ENCODE measurements at regions not wholly inside any gene's neighbourhood (a gene's known extent, or its start where the extent isn't known, plus 50 kb on each side); places are given as distances from the start of the nearest gene placed in this dataset.

GRCh38 chr5:174414315-174414710, 310.1 kb upstream of the MSX2 start:
- DNase-seq = no peak

- DNase-seq = no peak
These were observed 305.4 kb upstream of the MSX2 start for GRCh38 chr5:174418809-174419539.

GRCh38 chr5:174419540-174420132, 304.7 kb upstream of the MSX2 start:
- peak; percentile 69 for DNase-seq

- DNase-seq = no peak
These were observed 303.6 kb upstream of the MSX2 start for GRCh38 chr5:174420651-174421407.

- DNase-seq = no peak
These were observed 303.0 kb upstream of the MSX2 start for GRCh38 chr5:174421408-174421805.

GRCh38 chr5:174423558-174423957, 300.8 kb upstream of the MSX2 start:
- no peak for DNase-seq

GRCh38 chr5:174424219-174425053, 299.9 kb upstream of the MSX2 start:
- no peak for DNase-seq

- DNase-seq = no peak
These were observed 299.0 kb upstream of the MSX2 start for GRCh38 chr5:174425271-174425963.

GRCh38 chr5:174425964-174426290, 298.5 kb upstream of the MSX2 start:
- no peak for DNase-seq

- DNase-seq = no peak
These were observed 298.0 kb upstream of the MSX2 start for GRCh38 chr5:174426388-174426787.

- DNase-seq = no peak
These were observed 297.5 kb upstream of the MSX2 start for GRCh38 chr5:174426851-174427250.

GRCh38 chr5:174427304-174427703, 297.1 kb upstream of the MSX2 start:
- no peak for DNase-seq

- DNase-seq = no peak
These were observed 295.5 kb upstream of the MSX2 start for GRCh38 chr5:174428895-174429294.

- no peak for DNase-seq
These were observed 293.4 kb upstream of the MSX2 start for GRCh38 chr5:174430940-174431339.

- DNase-seq = no peak
These were observed 292.9 kb upstream of the MSX2 start for GRCh38 chr5:174431504-174431903.

- DNase-seq = no peak
These were observed 291.3 kb upstream of the MSX2 start for GRCh38 chr5:174433098-174433497.

- no peak for DNase-seq
These were observed 287.6 kb upstream of the MSX2 start for GRCh38 chr5:174436750-174437149.

GRCh38 chr5:174444479-174445188, 279.7 kb upstream of the MSX2 start:
- DNase-seq = no peak

- no peak for DNase-seq
These were observed 277.9 kb upstream of the MSX2 start for GRCh38 chr5:174446446-174446845.

GRCh38 chr5:174446988-174447387, 277.4 kb upstream of the MSX2 start:
- no peak for DNase-seq

- DNase-seq = no peak
These were observed 276.3 kb upstream of the MSX2 start for GRCh38 chr5:174448041-174448440.

- DNase-seq = no peak
These were observed 275.7 kb upstream of the MSX2 start for GRCh38 chr5:174448662-174449061.
